T-helper 2 cell treated with Interferon-gamma antibody and Interleukin-4, amounts not matched to agents 5 μg/mL and 100 μg/mL, for 36 hours (primary cell): ENCODE measurements at regions not wholly inside any gene's neighbourhood (a gene's known extent, or its start where the extent isn't known, plus 50 kb on each side); places are given as distances from the start of the nearest gene placed in this dataset.
"Not testable (repeated sequence)": the region's sequence is repeated elsewhere in the genome, so short reads cannot be mapped to it uniquely, and the experiment has no call there.

Source experiments
- DNase-seq: peaks from one replicate; pipeline ENCODE4 v3.0.0; 2021; ENCODE audit warnings: low spot score
- H3K27ac Mint-ChIP-seq: one replicate; pipeline ENCODE4 v1.8.0; 2021; ENCODE audit warnings: mild to moderate bottlenecking, mixed read lengths
- H3K27me3 Mint-ChIP-seq: one replicate; pipeline ENCODE4 v1.8.0; 2021; ENCODE audit warnings: low read depth, mixed read lengths
- H3K36me3 Mint-ChIP-seq: one replicate; pipeline ENCODE4 v1.8.0; 2021; ENCODE audit warnings: low read depth, mixed read lengths
- H3K4me1 Mint-ChIP-seq: one replicate; pipeline ENCODE4 v1.8.0; 2021; ENCODE audit warnings: low read depth, mixed read lengths
- H3K4me3 Mint-ChIP-seq: one replicate; pipeline ENCODE4 v1.8.0; 2022; ENCODE audit warnings: mild to moderate bottlenecking, moderate library complexity, mixed read lengths
- H3K9me3 Mint-ChIP-seq: one replicate; pipeline ENCODE4 v1.8.0; 2021; ENCODE audit warnings: mixed read lengths

DNA sequence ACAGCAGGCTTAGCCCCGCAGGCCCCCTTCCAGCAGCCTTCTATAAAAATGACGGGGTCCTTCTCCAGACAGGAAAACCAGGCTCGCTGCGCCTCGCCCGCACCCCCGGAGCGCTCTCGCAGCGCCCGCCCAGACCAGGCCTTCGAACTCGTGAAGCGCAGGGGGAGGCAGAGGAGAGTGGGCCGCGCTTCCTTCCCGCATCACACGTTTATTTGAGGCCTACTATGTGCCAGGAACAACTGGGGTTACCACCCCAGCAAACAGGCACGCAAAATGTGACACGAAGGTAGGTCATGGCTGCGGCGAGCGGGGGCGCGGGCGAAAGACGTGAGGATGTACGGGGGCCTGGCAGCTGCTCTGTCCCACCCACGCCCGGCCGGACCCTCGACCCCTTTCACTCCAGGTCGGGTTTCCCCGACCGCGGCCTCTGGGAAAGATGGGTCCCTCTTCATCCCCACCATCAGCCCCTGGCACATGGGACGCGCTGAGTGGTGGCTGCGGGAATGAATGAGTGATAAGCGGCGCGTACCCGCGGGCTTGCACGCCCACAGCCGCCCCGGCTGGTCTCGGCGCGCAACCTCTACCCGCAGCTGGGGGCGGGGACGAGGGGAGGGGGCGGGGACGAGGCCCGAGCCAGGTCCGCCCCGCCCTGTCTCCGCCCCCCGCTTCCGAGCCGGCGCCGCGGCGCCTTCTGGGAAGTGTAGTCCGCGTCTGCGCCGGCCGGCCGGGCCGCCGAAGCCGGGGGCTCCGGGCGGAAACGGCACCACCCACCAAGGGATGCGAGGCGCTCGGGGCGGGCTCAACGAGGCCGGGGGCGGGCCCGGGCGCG, 59.1 kb downstream of the ZNF467 start:
- Mint-ChIP-seq H3K4me1 (peaks cover 8% of the 10 kb centered on the region), H3K27me3 (no peaks in the 10 kb centered on the region), H3K27ac (peak overlapping the region; percentile 49), H3K36me3 (no peaks in the 10 kb centered on the region), H3K9me3 (peaks cover 18% of the 10 kb centered on the region), H3K4me3 (peak overlapping the region; percentile 76)
- DNase-seq = peak; percentile 82

DNA sequence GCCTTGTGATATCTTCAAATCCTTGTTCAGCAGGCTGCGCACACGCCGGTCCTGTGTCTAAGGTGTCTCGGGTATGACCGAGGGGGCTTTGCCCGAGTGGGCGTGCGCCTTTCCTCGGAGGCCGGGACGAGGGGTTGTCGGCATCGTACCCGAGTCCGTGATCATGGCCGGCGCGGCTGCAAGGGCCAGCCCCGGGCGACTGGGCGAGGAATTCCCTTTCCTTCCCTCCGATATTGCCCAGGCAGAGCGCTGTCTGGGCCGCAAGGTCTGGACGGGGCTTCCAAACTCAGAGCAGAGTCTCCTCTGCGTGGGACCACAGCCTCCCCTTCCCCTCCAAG, 59.7 kb downstream of the ZNF467 start:
- Mint-ChIP-seq H3K27me3 (no peaks in the 10 kb centered on the region), H3K4me3 (peak overlapping the region; percentile 43), H3K4me1 (peaks cover 8% of the 10 kb centered on the region), H3K36me3 (no peaks in the 10 kb centered on the region), H3K27ac (no peak overlapping the region), H3K9me3 (peaks cover 21% of the 10 kb centered on the region)
- no peak for DNase-seq

DNA sequence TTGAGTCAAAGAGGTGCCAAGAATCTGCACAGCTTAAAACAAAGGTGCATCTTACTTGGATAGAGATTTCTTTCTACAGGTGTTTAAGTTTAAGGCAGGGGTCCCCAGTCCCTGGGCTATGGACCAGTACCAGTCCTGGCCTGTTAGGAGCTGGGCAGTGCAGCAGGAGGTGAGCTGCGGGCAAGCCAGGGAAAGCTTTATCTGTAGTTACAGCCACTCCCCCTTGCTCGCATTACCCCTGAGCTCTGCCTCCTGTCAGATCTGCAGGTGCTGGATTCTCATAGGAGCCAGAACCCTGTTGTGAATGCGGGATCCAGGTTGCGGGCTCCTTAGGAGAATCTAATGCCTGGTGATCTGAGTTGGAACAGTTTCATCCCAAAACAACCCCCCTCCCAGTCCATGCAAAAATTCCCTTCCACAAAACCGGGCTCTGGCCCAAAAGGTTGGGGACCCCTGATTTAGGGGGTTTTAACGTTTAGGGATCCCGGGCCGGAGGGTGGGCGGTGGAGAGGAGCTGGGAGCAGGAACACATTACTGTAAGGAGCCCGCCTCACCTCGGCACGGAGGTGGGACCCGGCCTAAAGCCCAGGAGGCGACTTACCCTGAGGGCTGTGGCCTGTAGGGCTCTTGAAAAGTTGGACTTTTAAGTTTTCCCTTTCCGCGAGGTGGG, 60.2 kb downstream of the ZNF467 start:
- no peaks in the 10 kb centered on the region for H3K36me3 Mint-ChIP-seq
- no peaks in the 10 kb centered on the region for H3K27me3 Mint-ChIP-seq
- H3K9me3 Mint-ChIP-seq = peaks cover 25% of the 10 kb centered on the region
- DNase-seq = no peak
- H3K27ac Mint-ChIP-seq = no peak overlapping the region
- H3K4me3 Mint-ChIP-seq = peak overlapping the region; percentile 43
- peaks cover 8% of the 10 kb centered on the region for H3K4me1 Mint-ChIP-seq

DNA sequence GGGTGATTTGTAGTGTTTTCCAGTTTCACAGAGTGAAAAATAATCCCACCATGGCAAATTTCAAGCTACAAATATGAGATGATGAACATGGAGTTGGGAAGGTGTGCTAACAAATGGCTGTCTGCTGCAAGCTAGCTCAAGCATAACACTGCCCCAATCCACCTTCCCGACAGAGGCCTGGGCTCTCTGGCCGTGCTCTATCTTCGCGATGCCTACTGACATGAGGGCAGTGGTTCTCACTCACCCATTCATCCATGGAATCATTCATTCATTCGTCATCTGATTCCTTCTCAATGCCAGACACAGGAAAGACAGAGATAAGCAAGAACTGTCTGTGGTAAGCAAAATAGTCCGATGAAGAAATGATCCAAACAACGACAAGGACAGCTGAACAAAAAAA, 65.4 kb downstream of the ZNF467 start:
- H3K4me1 Mint-ChIP-seq = no peaks in the 10 kb centered on the region
- no peaks in the 10 kb centered on the region for H3K36me3 Mint-ChIP-seq

DNA sequence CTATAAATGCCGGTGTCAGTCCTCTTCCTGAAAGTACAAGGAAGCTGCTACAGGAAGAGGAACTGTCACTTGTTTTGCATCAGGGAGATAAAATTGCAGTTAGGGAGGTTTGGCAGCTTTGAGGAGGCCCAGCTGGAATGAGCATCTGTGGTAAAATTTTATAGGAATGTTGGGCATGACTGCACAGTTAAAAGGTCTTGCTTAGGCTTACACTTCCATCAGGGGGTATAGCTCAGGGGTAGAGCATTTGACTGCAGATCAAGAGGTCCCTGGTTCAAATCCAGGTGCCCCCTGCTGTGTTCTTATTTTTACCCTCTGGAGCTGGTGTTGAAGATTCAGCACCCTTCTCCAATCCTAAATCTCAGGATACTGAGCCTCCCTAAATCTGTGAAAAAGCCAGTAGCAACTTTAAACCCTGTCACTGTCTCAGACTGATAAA, 65.9 kb downstream of the ZNF467 start:
- DNase-seq = no peak
- H3K4me3 Mint-ChIP-seq = no peak overlapping the region

More for the DNA sequence above, 65.4 kb downstream of the ZNF467 start:
- H3K27ac Mint-ChIP-seq = no peak overlapping the region
- peaks cover 5% of the 10 kb centered on the region for H3K27me3 Mint-ChIP-seq
- H3K4me3 Mint-ChIP-seq = no peak overlapping the region
- no peak for DNase-seq
- H3K9me3 Mint-ChIP-seq = peaks cover 25% of the 10 kb centered on the region

DNA sequence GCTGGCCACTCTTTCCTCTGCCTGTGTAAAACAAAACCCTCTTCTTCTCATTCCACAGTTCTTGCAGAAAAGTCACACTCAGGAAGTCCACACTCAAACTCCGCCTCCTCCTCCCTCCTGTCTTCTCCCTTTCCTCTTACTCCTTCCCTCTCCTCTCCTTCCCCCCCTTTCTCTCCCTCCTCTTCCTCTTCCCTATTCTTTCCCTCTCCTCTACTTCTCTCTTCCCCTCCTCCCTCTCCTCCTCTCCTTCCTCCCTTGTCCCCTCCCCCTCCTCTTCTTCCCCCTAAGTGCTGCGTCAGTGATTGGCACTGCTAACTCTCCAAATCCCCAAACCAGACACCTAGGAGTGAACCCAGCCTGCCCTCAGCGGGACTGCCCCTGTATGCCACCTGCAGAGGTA, 67.0 kb downstream of the ZNF467 start:
- H3K9me3 Mint-ChIP-seq = peaks cover 18% of the 10 kb centered on the region
- no peak overlapping the region for H3K27ac Mint-ChIP-seq
- H3K4me1 Mint-ChIP-seq = no peaks in the 10 kb centered on the region
- peaks cover 5% of the 10 kb centered on the region for H3K27me3 Mint-ChIP-seq
- DNase-seq = no peak
- H3K36me3 Mint-ChIP-seq = no peaks in the 10 kb centered on the region
- no peak overlapping the region for H3K4me3 Mint-ChIP-seq

More for the DNA sequence above, 65.9 kb downstream of the ZNF467 start:
- peaks cover 5% of the 10 kb centered on the region for H3K27me3 Mint-ChIP-seq
- H3K4me1 Mint-ChIP-seq = no peaks in the 10 kb centered on the region
- H3K27ac Mint-ChIP-seq = no peak overlapping the region
- no peaks in the 10 kb centered on the region for H3K36me3 Mint-ChIP-seq
- H3K9me3 Mint-ChIP-seq = peaks cover 25% of the 10 kb centered on the region

DNA sequence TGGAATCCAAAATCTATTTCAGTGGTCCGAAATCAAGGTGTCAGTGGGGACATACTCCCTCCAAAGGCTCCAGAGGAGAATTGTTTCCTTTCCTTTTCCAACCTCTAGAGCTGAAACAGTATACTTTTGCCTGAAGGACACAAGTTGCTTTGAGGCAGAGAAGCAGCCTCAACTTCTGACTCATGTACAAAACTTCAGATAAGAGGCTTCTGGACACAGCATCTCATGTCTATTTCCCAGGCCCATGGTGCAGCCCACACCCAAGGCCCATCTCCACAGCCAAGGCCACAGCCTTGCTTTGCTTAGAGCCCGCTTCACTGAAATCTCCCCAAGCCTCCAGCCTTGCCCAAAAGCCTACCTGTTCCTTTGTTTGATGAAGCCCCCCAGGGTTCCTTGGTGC, 68.9 kb downstream of the ZNF467 start:
- Mint-ChIP-seq H3K9me3 (peaks cover 9% of the 10 kb centered on the region), H3K4me1 (no peaks in the 10 kb centered on the region), H3K36me3 (no peaks in the 10 kb centered on the region), H3K27ac (no peak overlapping the region), H3K27me3 (peaks cover 5% of the 10 kb centered on the region), H3K4me3 (no peak overlapping the region)
- no peak for DNase-seq

DNA sequence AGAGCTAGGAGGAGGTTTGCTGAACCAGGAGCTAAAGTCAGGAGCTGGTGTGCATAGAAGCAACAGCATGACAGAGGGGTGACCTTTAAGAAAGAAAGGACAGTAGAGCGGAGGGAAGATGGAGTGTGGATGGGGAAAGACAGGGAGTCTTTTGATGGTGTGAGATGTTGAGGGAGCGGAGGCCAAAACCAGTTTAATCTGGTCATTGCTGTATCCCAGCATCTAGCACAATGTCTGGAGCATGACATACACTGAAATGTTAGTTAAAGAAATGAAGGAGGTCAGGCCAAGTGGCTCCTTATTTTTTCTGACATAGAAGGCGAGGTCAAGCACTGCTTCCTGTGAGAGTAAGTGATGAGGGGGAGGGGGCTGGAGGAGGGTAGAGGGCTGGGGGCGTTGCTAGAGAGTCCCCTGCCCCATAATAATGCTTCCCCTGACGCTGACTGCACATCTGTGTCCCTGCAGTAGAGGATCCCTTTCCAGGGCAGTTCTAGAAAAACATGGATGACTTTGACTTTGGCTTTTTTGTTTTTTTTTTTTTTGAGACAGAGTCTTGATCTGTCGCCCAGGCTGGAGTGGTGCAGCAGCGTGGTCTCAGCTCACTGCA, 70.2 kb downstream of the ZNF467 start:
- H3K9me3 Mint-ChIP-seq = peaks cover 6% of the 10 kb centered on the region
- peaks cover 6% of the 10 kb centered on the region for H3K27me3 Mint-ChIP-seq
- no peak overlapping the region for H3K27ac Mint-ChIP-seq
- no peak overlapping the region for H3K4me3 Mint-ChIP-seq
- DNase-seq = no peak
- H3K4me1 Mint-ChIP-seq = no peaks in the 10 kb centered on the region
- no peaks in the 10 kb centered on the region for H3K36me3 Mint-ChIP-seq

DNA sequence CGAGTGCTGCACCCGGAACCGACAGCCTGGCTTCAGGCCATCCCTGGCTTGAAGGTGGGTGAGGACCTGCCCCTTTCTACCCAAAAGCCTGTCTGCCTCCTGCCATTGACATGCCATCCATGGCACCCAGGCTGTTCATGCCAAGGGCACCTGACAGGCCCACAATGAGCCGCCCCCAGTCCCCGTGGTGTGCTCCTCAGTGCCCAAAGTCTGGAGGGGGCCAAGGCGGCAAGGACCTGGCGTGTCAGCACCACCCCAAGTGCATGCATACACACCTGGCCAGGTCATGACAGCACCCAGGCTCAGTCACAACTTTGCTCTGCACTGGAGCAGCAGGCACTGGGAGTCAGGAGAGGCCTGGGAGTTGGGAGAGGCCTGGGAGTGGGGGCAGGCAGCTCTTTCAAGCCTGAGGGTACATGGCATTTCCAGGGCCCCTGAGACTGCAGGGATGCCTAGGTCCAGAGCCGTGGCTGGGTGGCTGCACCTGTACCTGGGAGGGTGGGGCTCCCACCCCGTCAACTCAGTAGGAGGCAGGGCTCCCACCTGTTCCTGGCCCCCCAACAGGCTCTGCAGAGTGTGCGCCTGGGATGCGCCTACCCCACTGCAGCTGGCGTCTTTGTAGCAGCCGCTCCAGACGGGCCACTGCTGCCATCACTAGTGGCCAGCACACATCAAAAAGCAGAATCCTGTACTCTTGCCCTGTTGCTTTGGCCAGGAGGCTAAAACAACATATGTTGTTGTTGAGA, 71.7 kb downstream of the ZNF467 start:
- no peak overlapping the region for H3K27ac Mint-ChIP-seq
- DNase-seq = no peak
- H3K9me3 Mint-ChIP-seq = peaks cover 15% of the 10 kb centered on the region
- H3K4me3 Mint-ChIP-seq = no peak overlapping the region
- no peaks in the 10 kb centered on the region for H3K4me1 Mint-ChIP-seq
- no peaks in the 10 kb centered on the region for H3K36me3 Mint-ChIP-seq
- peaks cover 9% of the 10 kb centered on the region for H3K27me3 Mint-ChIP-seq

DNA sequence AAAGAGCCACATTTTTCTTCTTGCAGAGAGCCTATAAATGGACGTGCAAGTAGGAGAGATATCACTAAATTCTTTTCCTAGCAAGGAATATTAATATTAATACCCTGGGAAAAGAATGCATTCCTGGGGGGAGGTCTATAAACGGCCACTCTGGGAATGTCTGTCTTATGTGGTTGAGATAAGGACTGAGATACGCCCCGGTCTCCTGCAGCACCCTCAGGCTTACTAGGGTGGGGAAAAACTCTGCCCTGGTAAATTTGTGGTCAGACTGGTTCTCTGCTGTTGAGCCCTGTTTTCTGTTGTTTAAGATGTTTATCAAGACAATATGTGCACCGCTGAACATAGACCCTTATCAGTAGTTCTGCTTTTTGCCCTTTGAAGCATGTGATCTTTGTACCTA, 75.6 kb downstream of the ZNF467 start:
- not testable (repeated sequence) for H3K36me3 Mint-ChIP-seq, H3K4me3 Mint-ChIP-seq, H3K4me1 Mint-ChIP-seq, DNase-seq, H3K27ac Mint-ChIP-seq
- Mint-ChIP-seq H3K27me3 (peaks cover 38% of the 10 kb centered on the region), H3K9me3 (peaks cover 15% of the 10 kb centered on the region)

DNA sequence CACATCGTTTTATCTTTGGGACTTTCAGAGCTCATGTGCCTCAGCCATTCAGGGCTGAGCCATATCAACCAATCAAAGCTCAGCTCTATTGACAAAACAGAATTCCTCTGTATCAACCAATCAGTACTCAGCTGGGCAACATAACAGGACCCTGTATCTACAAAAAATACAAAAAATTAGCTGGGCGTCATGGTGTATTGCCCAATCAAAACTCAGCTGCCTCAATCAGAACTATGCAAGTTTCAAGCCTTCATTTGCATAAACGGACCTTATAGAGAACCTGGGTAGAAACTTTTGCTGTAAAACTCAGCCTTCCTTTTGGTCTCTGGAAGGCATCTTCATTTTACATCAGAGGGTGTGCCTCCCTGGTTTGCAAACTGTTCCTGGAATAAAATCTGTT, 77.1 kb downstream of the ZNF467 start:
- peaks cover 43% of the 10 kb centered on the region for H3K27me3 Mint-ChIP-seq
- no peak overlapping the region for H3K27ac Mint-ChIP-seq
- no peak overlapping the region for H3K4me3 Mint-ChIP-seq
- no peaks in the 10 kb centered on the region for H3K36me3 Mint-ChIP-seq
- no peaks in the 10 kb centered on the region for H3K4me1 Mint-ChIP-seq
- H3K9me3 Mint-ChIP-seq = peaks cover 15% of the 10 kb centered on the region
- DNase-seq = no peak

DNA sequence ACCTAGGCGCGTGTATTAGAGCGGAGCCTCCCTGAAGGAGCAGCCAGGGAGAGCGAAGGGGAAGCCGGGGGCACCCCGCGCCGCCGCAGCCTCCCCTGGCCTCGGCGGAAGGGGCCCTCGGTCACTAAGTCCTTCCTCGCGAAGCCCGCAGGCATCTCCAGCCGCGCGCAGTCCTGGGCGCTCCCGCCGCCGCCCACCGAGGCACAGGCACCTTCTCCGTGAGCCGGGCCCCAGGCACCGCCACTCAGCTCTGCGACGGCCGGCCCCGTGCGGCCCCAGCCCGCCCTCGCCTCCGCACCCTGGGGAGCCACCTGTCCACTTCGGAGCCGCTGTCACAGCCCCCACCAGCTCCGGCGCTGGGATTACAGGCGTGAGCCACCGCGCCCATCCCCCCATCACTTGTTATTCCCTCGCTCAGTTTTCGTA, 80.8 kb downstream of the ZNF467 start:
- no peaks in the 10 kb centered on the region for H3K4me1 Mint-ChIP-seq
- H3K4me3 Mint-ChIP-seq = no peak overlapping the region
- peaks cover 5% of the 10 kb centered on the region for H3K9me3 Mint-ChIP-seq

DNA sequence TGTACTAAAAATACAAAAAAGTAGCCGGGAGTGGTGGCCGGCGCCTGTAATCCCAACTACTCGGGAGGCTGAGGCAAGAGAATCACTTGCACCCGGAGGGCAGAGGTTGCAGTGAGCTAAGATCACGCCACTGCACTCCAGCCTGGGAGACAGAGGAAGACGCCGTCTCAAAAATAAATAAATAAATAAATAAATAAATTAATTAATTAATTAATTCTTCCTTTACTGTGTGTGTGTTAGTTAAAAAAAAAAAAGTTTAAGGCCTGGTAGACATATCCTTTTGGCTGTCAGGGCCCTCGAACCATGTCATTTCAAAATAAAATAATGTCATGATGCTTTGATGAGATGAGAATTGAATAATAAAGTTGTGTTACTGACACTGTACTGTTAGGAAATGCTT, 81.3 kb downstream of the ZNF467 start:
- no peaks in the 10 kb centered on the region for H3K36me3 Mint-ChIP-seq
- DNase-seq = no peak
- peaks cover under 1% of the 10 kb centered on the region for H3K9me3 Mint-ChIP-seq
- H3K4me1 Mint-ChIP-seq = no peaks in the 10 kb centered on the region
- H3K27ac Mint-ChIP-seq = no peak overlapping the region
- H3K27me3 Mint-ChIP-seq = peaks cover 62% of the 10 kb centered on the region
- no peak overlapping the region for H3K4me3 Mint-ChIP-seq

More for the DNA sequence above, 80.8 kb downstream of the ZNF467 start:
- no peaks in the 10 kb centered on the region for H3K36me3 Mint-ChIP-seq
- no peak overlapping the region for H3K27ac Mint-ChIP-seq
- no peak for DNase-seq
- H3K27me3 Mint-ChIP-seq = peaks cover 64% of the 10 kb centered on the region
